NT2/D1 (cell line): ENCODE measurements at regions not wholly inside any gene's neighbourhood (a gene's known extent, or its start where the extent isn't known, plus 50 kb on each side); places are given as distances from the start of the nearest gene placed in this dataset.

Experiments
- SUZ12 ChIP-seq: IDR thresholded peaks from 2 replicates; pipeline ENCODE4 v1.6.1; 2011; ENCODE audit not compliant: insufficient read length, insufficient read depth; ENCODE audit errors: extremely low read depth
- ZNF274 ChIP-seq: IDR thresholded peaks from 2 replicates; pipeline ENCODE4 v1.6.1; 2011; ENCODE audit warnings: mild to moderate bottlenecking, low read depth, low read length

DNA sequence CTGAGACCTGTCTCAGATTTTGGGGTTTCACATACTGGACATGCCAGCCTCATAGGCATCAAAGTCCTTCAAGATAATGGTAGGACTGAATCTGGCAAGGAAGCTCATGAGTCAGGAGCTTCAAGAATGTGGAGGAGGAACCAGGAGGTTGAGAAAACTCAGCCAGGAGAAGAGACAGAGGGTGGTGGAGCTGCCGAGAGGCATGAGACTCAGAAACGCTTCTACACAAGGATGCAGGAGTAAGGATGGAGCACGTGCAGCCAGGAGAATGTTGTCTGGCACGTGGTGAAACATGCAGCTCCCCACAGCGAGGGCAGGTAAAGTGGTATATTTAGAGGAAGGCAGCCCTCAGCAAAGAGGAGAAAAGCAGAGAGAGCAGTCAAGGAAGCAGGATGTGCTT lies 148.7 kb upstream of the ISX start:
- no peak for TF ChIP-seq ZNF274
- no peak for TF ChIP-seq SUZ12
